ENCODE measurements at regions not wholly inside any gene's neighbourhood (a gene's known extent, or its start where the extent isn't known, plus 50 kb on each side); places are given as distances from the start of the nearest gene placed in this dataset.

- no peak for ATAC-seq (ENCODE audit: low read depth)
- no peaks in the 10 kb centered on the region for H3K4me1 Mint-ChIP-seq
- H3K27ac Mint-ChIP-seq, result no peak overlapping the region
- no peak overlapping the region for H2AFZ ChIP-seq (ENCODE audit: insufficient read depth, low read depth, low read length, poor library complexity, severe bottlenecking)
- POLR2A ChIA-PET, result no interaction called here
- no peak overlapping the region for H3K4me2 ChIP-seq (replicated peaks; ENCODE audit: low read depth, low read length, poor library complexity, severe bottlenecking)
- TF ChIP-seq CTCF (IDR thresholded peaks at IDR 0.05), result no peak
- TF ChIP-seq EZH2 (IDR thresholded peaks at IDR 0.05; ENCODE audit: borderline replicate concordance, insufficient read depth, low read depth, low read length, poor library complexity, severe bottlenecking), result no peak
- no peak for DNase-seq
- H3K4me3 ChIP-seq (ENCODE audit: control extremely low read depth in 1 of 5, extremely low read depth in 1 of 5, insufficient read depth in 1 of 5, low read depth in 2 of 5, low read length in 4 of 5), result no peak overlapping the region
- no peaks in the 10 kb centered on the region for H3K27me3 ChIP-seq (replicated peaks in 1 of 4; ENCODE audit: control extremely low read depth in 1 of 4, control insufficient read depth in 3 of 4, insufficient read depth in 4 of 4, low read length in 3 of 4)
- 67% methylated on average over 1 of the region's 2 CpGs for WGBS (ENCODE audit: insufficient coverage)
- H3K9ac ChIP-seq (ENCODE audit: low read length), result no peak overlapping the region
- no peaks in the 10 kb centered on the region for H3K79me2 ChIP-seq (ENCODE audit: control insufficient read depth, insufficient read depth, low read length)
- H3K27me3 Mint-ChIP-seq, result no peaks in the 10 kb centered on the region
- H3K4me1 ChIP-seq (ENCODE audit: control insufficient read depth in 2 of 2, insufficient read depth in 2 of 2, low read length in 2 of 2), result no peaks in the 10 kb centered on the region
- no peak overlapping the region for H3K27ac ChIP-seq (ENCODE audit: low read length in 2 of 2)
- CTCF ChIA-PET, result no interaction called here
- H3K36me3 ChIP-seq (replicated peaks in 1 of 2; ENCODE audit: control extremely low read depth in 1 of 2, control insufficient read depth in 1 of 2, extremely low read depth in 1 of 2, insufficient read depth in 2 of 2, low read length in 1 of 2), result no peaks in the 10 kb centered on the region
- no peaks in the 10 kb centered on the region for H3K9me3 Mint-ChIP-seq (ENCODE audit: insufficient read depth)
- H4K20me1 ChIP-seq (ENCODE audit: control insufficient read depth, insufficient read depth, low read length, poor library complexity, severe bottlenecking), result no peaks in the 10 kb centered on the region
- H3K4me3 Mint-ChIP-seq, result no peak overlapping the region
- intact Hi-C loops (cut with micrococcal nuclease), result no loop called here
- no peaks in the 10 kb centered on the region for H3K9me3 ChIP-seq (ENCODE audit: control extremely low read depth in 1 of 3, control insufficient read depth in 2 of 3, insufficient read depth in 1 of 3, low read length in 2 of 3)
Observed at GRCh38 chr14:29391801-29392200, 535.8 kb downstream of the PRKD1 start.

GRCh38 chr14:29392287-29392686, 535.4 kb downstream of the PRKD1 start:
- Histone ChIP-seq H3K4me2 (replicated peaks; ENCODE audit: low read depth, low read length, poor library complexity, severe bottlenecking) (no peak overlapping the region), H3K4me3 (ENCODE audit: control extremely low read depth in 1 of 5, extremely low read depth in 1 of 5, insufficient read depth in 1 of 5, low read depth in 2 of 5, low read length in 4 of 5) (no peak overlapping the region), H3K27me3 (replicated peaks in 1 of 4; ENCODE audit: control extremely low read depth in 1 of 4, control insufficient read depth in 3 of 4, insufficient read depth in 4 of 4, low read length in 3 of 4) (no peaks in the 10 kb centered on the region), H3K9me3 (ENCODE audit: control extremely low read depth in 1 of 3, control insufficient read depth in 2 of 3, insufficient read depth in 1 of 3, low read length in 2 of 3) (no peaks in the 10 kb centered on the region), H3K27ac (ENCODE audit: low read length in 2 of 2) (no peak overlapping the region), H3K9ac (ENCODE audit: low read length) (no peak overlapping the region), H3K4me1 (ENCODE audit: control insufficient read depth in 2 of 2, insufficient read depth in 2 of 2, low read length in 2 of 2) (no peaks in the 10 kb centered on the region), H3K36me3 (replicated peaks in 1 of 2; ENCODE audit: control extremely low read depth in 1 of 2, control insufficient read depth in 1 of 2, extremely low read depth in 1 of 2, insufficient read depth in 2 of 2, low read length in 1 of 2) (no peaks in the 10 kb centered on the region), H3K79me2 (ENCODE audit: control insufficient read depth, insufficient read depth, low read length) (no peaks in the 10 kb centered on the region), H4K20me1 (ENCODE audit: control insufficient read depth, insufficient read depth, low read length, poor library complexity, severe bottlenecking) (no peaks in the 10 kb centered on the region), H2AFZ (ENCODE audit: insufficient read depth, low read depth, low read length, poor library complexity, severe bottlenecking) (no peak overlapping the region)
- ChIA-PET POLR2A (no interaction called here), CTCF (no interaction called here)
- Mint-ChIP-seq H3K4me3 (no peak overlapping the region), H3K9me3 (ENCODE audit: insufficient read depth) (no peaks in the 10 kb centered on the region), H3K4me1 (no peaks in the 10 kb centered on the region), H3K27me3 (no peaks in the 10 kb centered on the region), H3K27ac (no peak overlapping the region)
- no peak for ATAC-seq (ENCODE audit: low read depth)
- DNase-seq, result no peak
- intact Hi-C loops (cut with micrococcal nuclease), result no loop called here
- no CpG with 5 or more reads among the region's 3 CpGs for WGBS (ENCODE audit: insufficient coverage)
- TF ChIP-seq CTCF (IDR thresholded peaks at IDR 0.05), result no peak
- TF ChIP-seq EZH2 (IDR thresholded peaks at IDR 0.05; ENCODE audit: borderline replicate concordance, insufficient read depth, low read depth, low read length, poor library complexity, severe bottlenecking), result no peak

Measured in B cell (primary cell).